K562 (cell line): ENCODE measurements at regions not wholly inside any gene's neighbourhood (a gene's known extent, or its start where the extent isn't known, plus 50 kb on each side); places are given as distances from the start of the nearest gene placed in this dataset.
A peak's percentile ranks its signal among the peaks of the same experiment; 100 is the strongest.

ENCODE experiments used
- ATF6 ChIP-seq: sonication (generic); formaldehyde crosslinking; IDR thresholded peaks from 2 replicates; pipeline ENCODE4 v1.4.0; 2020; ENCODE audit warnings: mild to moderate bottlenecking, missing genetic modification reagents
- CEBPG ChIP-seq, 3 experiments: fragments of 200-800 bp in 1 of 3; sonication (Bioruptor generic) in 1 of 3; sonication (generic) in 1 of 3; formaldehyde crosslinking in 1 of 3; IDR thresholded peaks in 2 of 3; conservative IDR thresholded peaks in 1 of 3; 2 replicates each; pipeline versions ENCODE4 v1.6.1 to v1.8.0; 2016 to 2022; ENCODE audit warnings: missing compliant biosample characterization in 2 of 3, missing genetic modification characterization in 2 of 3, mild to moderate bottlenecking in 1 of 3, missing genetic modification reagents in 1 of 3
- FOXK2 ChIP-seq, 2 experiments: fragments of 450-650 bp; IDR thresholded peaks in 1 of 2; conservative IDR thresholded peaks in 1 of 2; 2 replicates each; pipeline ENCODE4 v1.6.1; 2016; ENCODE audit warnings: low read depth in 2 of 2, mild to moderate bottlenecking in 1 of 2
- MED1 ChIP-seq: sonication (generic); formaldehyde crosslinking; IDR thresholded peaks from 2 replicates; pipeline ENCODE4 v1.8.1; 2023; ENCODE audit warnings: missing genetic modification reagents, borderline replicate concordance
- NFE2 ChIP-seq: IDR thresholded peaks from 2 replicates; pipeline ENCODE4 v1.6.1; 2014; ENCODE audit warnings: antibody characterized with exemption, low read depth
- NKRF ChIP-seq: fragments of 450-650 bp; IDR thresholded peaks from 2 replicates; pipeline ENCODE4 v1.6.1; 2016; ENCODE audit warnings: borderline replicate concordance
- NR2C2 ChIP-seq, 2 experiments: fragments of 200-800 bp in 1 of 2; sonication (Bioruptor generic) in 1 of 2; sonication (generic) in 1 of 2; formaldehyde crosslinking in 1 of 2; IDR thresholded peaks; 2 replicates each; pipeline versions ENCODE4 v1.6.1 to v1.8.0; 2016 to 2022; ENCODE audit warnings: mild to moderate bottlenecking in 1 of 2, missing compliant biosample characterization in 1 of 2, missing genetic modification characterization in 1 of 2, missing genetic modification reagents in 1 of 2
- TRIM24 ChIP-seq, 2 experiments: fragments of 450-650 bp; IDR thresholded peaks; 2 replicates each; pipeline ENCODE4 v1.6.1; 2016
- ZBTB7A ChIP-seq: IDR thresholded peaks from 2 replicates; pipeline ENCODE4 v1.6.1; 2011; ENCODE audit warnings: low read depth, mild to moderate bottlenecking, low read length, moderate library complexity, borderline replicate concordance; ENCODE audit not compliant: control insufficient read depth
- TF ChIP-seq, protein P1 (sequence below): fragments of 450-650 bp; IDR thresholded peaks from 2 replicates; pipeline ENCODE4 v1.6.1; 2016
- TF ChIP-seq, protein P2 (sequence below): IDR thresholded peaks from 2 replicates; pipeline ENCODE4 v1.6.1; 2012; ENCODE audit warnings: low read depth, low read length, improper control_type of control experiment, borderline replicate concordance

GRCh38 chr1:207244409-207244801, 77.1 kb upstream of the CD55 start (continued):
- TF ChIP-seq NKRF = no peak
- peak; percentile 32; the same call in 1 of the 2 replicates for TF ChIP-seq NFE2
- no peak for TF ChIP-seq NR2C2 (CRISPR knock-in tag; IDR thresholded peaks at IDR 0.05)
- TF ChIP-seq NR2C2 (tag; IDR thresholded peaks at IDR 0.05) = peak; percentile 21; the same call in 1 of the 2 replicates
- TF ChIP-seq TRIM24 (IDR thresholded peaks at IDR 0.05) = peak in 1 of 2 experiments; percentile 50; a peak in 2 of 4 replicates
- no peak for TF ChIP-seq ZBTB7A
- peak; percentile 18; the same call in 1 of the 2 replicates for TF ChIP-seq CEBPG (CRISPR knock-in tag; IDR thresholded peaks at IDR 0.05)
- TF ChIP-seq CEBPG (tag; conservative IDR thresholded peaks at IDR 0.05 in 1 of 2, IDR thresholded peaks at IDR 0.05 in 1 of 2) = no peak
- peak in 1 of 2 experiments; percentile 61; a peak in 1 of 4 replicates for TF ChIP-seq FOXK2 (conservative IDR thresholded peaks at IDR 0.05 in 1 of 2, IDR thresholded peaks at IDR 0.05 in 1 of 2; ENCODE audit: low read depth in 2 of 2)
- TF ChIP-seq ATF6 (CRISPR knock-in tag) = no peak
- no peak for TF ChIP-seq MED1 (CRISPR knock-in tag)
- TF ChIP-seq, protein P1, sequence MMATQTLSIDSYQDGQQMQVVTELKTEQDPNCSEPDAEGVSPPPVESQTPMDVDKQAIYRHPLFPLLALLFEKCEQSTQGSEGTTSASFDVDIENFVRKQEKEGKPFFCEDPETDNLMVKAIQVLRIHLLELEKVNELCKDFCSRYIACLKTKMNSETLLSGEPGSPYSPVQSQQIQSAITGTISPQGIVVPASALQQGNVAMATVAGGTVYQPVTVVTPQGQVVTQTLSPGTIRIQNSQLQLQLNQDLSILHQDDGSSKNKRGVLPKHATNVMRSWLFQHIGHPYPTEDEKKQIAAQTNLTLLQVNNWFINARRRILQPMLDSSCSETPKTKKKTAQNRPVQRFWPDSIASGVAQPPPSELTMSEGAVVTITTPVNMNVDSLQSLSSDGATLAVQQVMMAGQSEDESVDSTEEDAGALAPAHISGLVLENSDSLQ = peak; percentile 85
- TF ChIP-seq, protein P2, sequence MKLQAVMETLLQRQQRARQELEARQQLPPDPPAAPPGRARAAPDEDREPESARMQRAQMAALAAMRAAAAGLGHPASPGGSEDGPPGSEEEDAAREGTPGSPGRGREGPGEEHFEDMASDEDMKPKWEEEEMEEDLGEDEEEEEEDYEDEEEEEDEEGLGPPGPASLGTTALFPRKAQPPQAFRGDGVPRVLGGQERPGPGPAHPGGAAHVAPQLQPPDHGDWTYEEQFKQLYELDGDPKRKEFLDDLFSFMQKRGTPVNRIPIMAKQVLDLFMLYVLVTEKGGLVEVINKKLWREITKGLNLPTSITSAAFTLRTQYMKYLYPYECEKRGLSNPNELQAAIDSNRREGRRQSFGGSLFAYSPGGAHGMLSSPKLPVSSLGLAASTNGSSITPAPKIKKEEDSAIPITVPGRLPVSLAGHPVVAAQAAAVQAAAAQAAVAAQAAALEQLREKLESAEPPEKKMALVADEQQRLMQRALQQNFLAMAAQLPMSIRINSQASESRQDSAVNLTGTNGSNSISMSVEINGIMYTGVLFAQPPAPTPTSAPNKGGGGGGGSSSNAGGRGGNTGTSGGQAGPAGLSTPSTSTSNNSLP = peak; percentile 63; the same call in 1 of the 2 replicates
